ENCODE measurements at regions not wholly inside any gene's neighbourhood (a gene's known extent, or its start where the extent isn't known, plus 50 kb on each side); places are given as distances from the start of the nearest gene placed in this dataset.

DNA sequence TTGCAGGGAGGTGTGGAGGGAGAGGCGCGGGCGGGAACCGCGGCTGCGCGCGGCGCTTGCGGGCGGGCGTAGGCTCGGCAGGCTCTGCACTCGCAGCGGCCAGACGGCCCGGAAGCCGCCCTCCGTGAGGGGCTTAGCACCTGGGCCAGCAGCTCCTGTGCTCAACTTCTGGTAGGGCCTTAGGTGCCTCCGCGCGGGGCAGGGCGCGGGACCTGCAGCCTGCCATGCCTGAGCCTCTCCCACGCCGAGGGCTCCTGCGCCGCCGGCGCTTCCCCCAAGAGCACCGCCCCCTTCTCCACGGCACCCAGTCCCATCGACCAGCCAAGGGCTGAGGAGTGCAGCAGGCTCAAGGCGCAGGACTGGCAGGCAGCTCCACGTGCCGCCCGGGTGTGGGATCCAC lies 940.8 kb upstream of the PCDH9 start:
- H3K27ac ChIP-seq (ENCODE audit: extremely low read depth, low read depth, low read length), result no peak overlapping the region
- in situ Hi-C loops (cut with MboI), result no loop called here
- H3K9me1 ChIP-seq (ENCODE audit: control insufficient read depth, insufficient read depth, low read length), result no peaks in the 10 kb centered on the region
- no peak overlapping the region for H3K4me2 ChIP-seq (ENCODE audit: insufficient read depth, low read length)
- ATAC-seq (no peak), DNase-seq (ENCODE audit: extremely low read depth in 1 of 4, low spot score in 3 of 4) (no peak), FAIRE-seq (no peak)
- H2AFZ ChIP-seq (ENCODE audit: low read depth, low read length), result no peak overlapping the region
- intact Hi-C loops (cut with micrococcal nuclease), result no loop called here
- ChIA-PET POLR2A (no interaction called here), CTCF (ENCODE audit: low intra/inter-chr PET ratio) (no interaction called here)
- H3K27me3 ChIP-seq (ENCODE audit: control insufficient read depth in 2 of 2, insufficient read depth in 2 of 2, low read length in 2 of 2), result no peaks in the 10 kb centered on the region
- TF ChIP-seq TGIF2 (CRISPR knock-in tag; IDR thresholded peaks at IDR 0.05), result no peak
- no peak for TF ChIP-seq CTBP1 (IDR thresholded peaks at IDR 0.05; ENCODE audit: borderline replicate concordance)
- H3K9ac ChIP-seq (ENCODE audit: insufficient read depth in 1 of 2, low read depth in 2 of 2, low read length in 2 of 2), result no peak overlapping the region
- WGBS (ENCODE audit: insufficient coverage, low coverage, missing lambda C conversion rate), result no CpG with 5 or more reads among the region's 37 CpGs
- no peaks in the 10 kb centered on the region for H3K79me2 ChIP-seq (ENCODE audit: control insufficient read depth, insufficient read depth, low read length)
- no peaks in the 10 kb centered on the region for H3K4me1 ChIP-seq (replicated peaks in 1 of 2; ENCODE audit: control insufficient read depth in 2 of 2, insufficient read depth in 2 of 2, low read length in 2 of 2)
- H4K20me1 ChIP-seq (replicated peaks; ENCODE audit: control insufficient read depth, insufficient read depth, low read length), result no peaks in the 10 kb centered on the region
- BruUV-seq (replicated peaks), result no TSS peak
- no peaks in the 10 kb centered on the region for H3K36me3 ChIP-seq (ENCODE audit: control insufficient read depth, insufficient read depth, low read length)
- no peaks in the 10 kb centered on the region for H3K9me3 ChIP-seq (replicated peaks; ENCODE audit: control insufficient read depth, insufficient read depth, low read depth, low read length)
- H3K4me3 ChIP-seq, result no peak overlapping the region

DNA sequence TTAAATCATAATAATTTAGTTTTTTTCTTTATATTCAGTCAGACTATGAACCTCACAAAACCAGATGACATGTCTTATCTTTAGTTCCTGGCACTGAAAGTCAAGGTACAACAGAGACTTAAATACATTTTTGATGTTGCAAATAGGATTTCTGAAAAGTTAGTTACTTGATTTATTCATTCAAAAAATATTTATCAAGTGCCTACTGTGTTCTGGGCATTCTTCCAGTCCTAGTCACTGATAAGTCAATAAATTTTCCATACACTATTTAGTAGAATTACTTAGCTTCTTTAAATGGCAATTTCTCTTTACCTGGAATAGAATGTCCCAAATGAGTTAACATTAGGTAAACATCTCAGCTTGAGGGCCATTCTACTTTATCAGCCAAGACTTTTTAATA lies 938.3 kb upstream of the PCDH9 start:
- Histone ChIP-seq H2AFZ (ENCODE audit: low read depth, low read length) (no peak overlapping the region), H3K9me1 (ENCODE audit: control insufficient read depth, insufficient read depth, low read length) (no peaks in the 10 kb centered on the region), H3K4me3 (no peak overlapping the region), H3K36me3 (ENCODE audit: control insufficient read depth, insufficient read depth, low read length) (no peaks in the 10 kb centered on the region), H3K27ac (ENCODE audit: extremely low read depth, low read depth, low read length) (no peak overlapping the region), H4K20me1 (replicated peaks; ENCODE audit: control insufficient read depth, insufficient read depth, low read length) (no peaks in the 10 kb centered on the region), H3K27me3 (ENCODE audit: control insufficient read depth in 2 of 2, insufficient read depth in 2 of 2, low read length in 2 of 2) (no peaks in the 10 kb centered on the region), H3K4me1 (replicated peaks in 1 of 2; ENCODE audit: control insufficient read depth in 2 of 2, insufficient read depth in 2 of 2, low read length in 2 of 2) (no peaks in the 10 kb centered on the region), H3K9ac (ENCODE audit: insufficient read depth in 1 of 2, low read depth in 2 of 2, low read length in 2 of 2) (no peak overlapping the region), H3K4me2 (ENCODE audit: insufficient read depth, low read length) (no peak overlapping the region), H3K79me2 (ENCODE audit: control insufficient read depth, insufficient read depth, low read length) (no peaks in the 10 kb centered on the region), H3K9me3 (replicated peaks; ENCODE audit: control insufficient read depth, insufficient read depth, low read depth, low read length) (no peaks in the 10 kb centered on the region)
- TF ChIP-seq SMAD1 (IDR thresholded peaks at IDR 0.05; ENCODE audit: low read depth, low read length, partially characterized antibody) (no peak), HDGF (IDR thresholded peaks at IDR 0.05) (no peak), NR4A1 (CRISPR knock-in tag; IDR thresholded peaks at IDR 0.05) (no peak), NR4A1 (tag; IDR thresholded peaks at IDR 0.05) (no peak), SOX6 (IDR thresholded peaks at IDR 0.05) (no peak), POLR2AphosphoS5 (IDR thresholded peaks at IDR 0.05; ENCODE audit: control insufficient read depth, insufficient read depth, low read depth, low read length) (no peak), ELF2 (CRISPR knock-in tag; IDR thresholded peaks at IDR 0.05) (no peak), SIN3A (IDR thresholded peaks at IDR 0.05; ENCODE audit: borderline replicate concordance in 2 of 2, control insufficient read depth in 1 of 2, low read depth in 2 of 2, low read length in 2 of 2) (no peak), FOXA3 (CRISPR knock-in tag; conservative IDR thresholded peaks at IDR 0.05 in 1 of 2, IDR thresholded peaks at IDR 0.05 in 1 of 2) (no peak), GATA2 (CRISPR knock-in tag; IDR thresholded peaks at IDR 0.05) (no peak), THRAP3 (IDR thresholded peaks at IDR 0.05; ENCODE audit: borderline replicate concordance) (no peak), FUS (optimal IDR thresholded peaks at IDR 0.05; ENCODE audit: low read depth, low read length) (no peak), MXI1 (IDR thresholded peaks at IDR 0.05; ENCODE audit: low read depth, low read length) (no peak)
- TF ChIP-seq, protein P1, sequence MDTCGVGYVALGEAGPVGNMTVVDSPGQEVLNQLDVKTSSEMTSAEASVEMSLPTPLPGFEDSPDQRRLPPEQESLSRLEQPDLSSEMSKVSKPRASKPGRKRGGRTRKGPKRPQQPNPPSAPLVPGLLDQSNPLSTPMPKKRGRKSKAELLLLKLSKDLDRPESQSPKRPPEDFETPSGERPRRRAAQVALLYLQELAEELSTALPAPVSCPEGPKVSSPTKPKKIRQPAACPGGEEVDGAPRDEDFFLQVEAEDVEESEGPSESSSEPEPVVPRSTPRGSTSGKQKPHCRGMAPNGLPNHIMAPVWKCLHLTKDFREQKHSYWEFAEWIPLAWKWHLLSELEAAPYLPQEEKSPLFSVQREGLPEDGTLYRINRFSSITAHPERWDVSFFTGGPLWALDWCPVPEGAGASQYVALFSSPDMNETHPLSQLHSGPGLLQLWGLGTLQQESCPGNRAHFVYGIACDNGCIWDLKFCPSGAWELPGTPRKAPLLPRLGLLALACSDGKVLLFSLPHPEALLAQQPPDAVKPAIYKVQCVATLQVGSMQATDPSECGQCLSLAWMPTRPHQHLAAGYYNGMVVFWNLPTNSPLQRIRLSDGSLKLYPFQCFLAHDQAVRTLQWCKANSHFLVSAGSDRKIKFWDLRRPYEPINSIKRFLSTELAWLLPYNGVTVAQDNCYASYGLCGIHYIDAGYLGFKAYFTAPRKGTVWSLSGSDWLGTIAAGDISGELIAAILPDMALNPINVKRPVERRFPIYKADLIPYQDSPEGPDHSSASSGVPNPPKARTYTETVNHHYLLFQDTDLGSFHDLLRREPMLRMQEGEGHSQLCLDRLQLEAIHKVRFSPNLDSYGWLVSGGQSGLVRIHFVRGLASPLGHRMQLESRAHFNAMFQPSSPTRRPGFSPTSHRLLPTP (IDR thresholded peaks at IDR 0.05; ENCODE audit: borderline replicate concordance, extremely low read depth, insufficient read length), result no peak
- ATAC-seq (no peak), DNase-seq (ENCODE audit: extremely low read depth in 1 of 4, low spot score in 3 of 4) (no peak), FAIRE-seq (no peak)
- ChIA-PET POLR2A (no interaction called here), CTCF (ENCODE audit: low intra/inter-chr PET ratio) (no interaction called here)
- in situ Hi-C loops (cut with MboI) (no loop called here), intact Hi-C loops (cut with micrococcal nuclease) (no loop called here)
- BruUV-seq (replicated peaks), result no TSS peak

Measured in K562 (cell line).